Caco-2 (cell line): ENCODE measurements at regions not wholly inside any gene's neighbourhood (a gene's known extent, or its start where the extent isn't known, plus 50 kb on each side); places are given as distances from the start of the nearest gene placed in this dataset.

Source experiments
- BruUV-seq: library from RNA; stranded (reverse); fragments of 400-500 nt; replicated peaks from 2 replicates; lab custom pipeline; 2021; lab: Mats Ljungman, UMichigan
- CTCF ChIA-PET: fragments of 300-600 bp; sonication (Branson Sonifier 250); formaldehyde crosslinking; loops from one replicate; lab custom pipeline; 2022; ENCODE audit warnings: antibody characterized with exemption; lab: Charles Lee
- POLR2A ChIA-PET: fragments of 300-600 bp; sonication (Branson Sonifier 250); formaldehyde crosslinking; loops from one replicate; lab custom pipeline; 2022; ENCODE audit warnings: antibody characterized with exemption; lab: Charles Lee
- DNase-seq, 2 experiments: peaks; one replicate each; pipeline versions ENCODE4 v3.0.0 to v3.0.0-alpha.2; 2020 to 2022
- H3K27me3 ChIP-seq: replicated peaks from 2 replicates; pipeline ENCODE4 v1.6.0; 2011; ENCODE audit warnings: low read length; ENCODE audit not compliant: control insufficient read depth, insufficient read depth
- H3K36me3 ChIP-seq: 2 replicates; pipeline ENCODE4 v1.5.1; 2011; ENCODE audit warnings: low read length; ENCODE audit not compliant: control insufficient read depth, insufficient read depth
- H3K4me1 ChIP-seq: fragments of 250-450 bp; sonication (Bioruptor Pico); 2 replicates; pipeline ENCODE4 v1.5.1; 2020; ENCODE audit warnings: mild to moderate bottlenecking
- H3K4me3 ChIP-seq: 2 replicates; pipeline ENCODE4 v1.5.1; 2011; ENCODE audit warnings: low read depth, mild to moderate bottlenecking, control low read depth, low read length
- H3K9me3 ChIP-seq: fragments of 250-450 bp; sonication (Bioruptor Pico); 2 replicates; pipeline ENCODE4 v1.5.1; 2020; ENCODE audit warnings: mild to moderate bottlenecking, moderate library complexity
- H3K27ac Mint-ChIP-seq: one replicate; pipeline ENCODE4 v1.8.0; 2022; ENCODE audit warnings: mixed read lengths; ENCODE audit not compliant: unreplicated experiment
- H3K27me3 Mint-ChIP-seq: one replicate; pipeline ENCODE4 v1.8.0; 2022; ENCODE audit warnings: mixed read lengths; ENCODE audit not compliant: insufficient read depth, unreplicated experiment
- H3K36me3 Mint-ChIP-seq: one replicate; pipeline ENCODE4 v1.8.0; 2022; ENCODE audit warnings: mild to moderate bottlenecking, mixed read lengths; ENCODE audit not compliant: insufficient read depth, unreplicated experiment
- H3K4me1 Mint-ChIP-seq: one replicate; pipeline ENCODE4 v1.8.0; 2022; ENCODE audit warnings: low read depth, mixed read lengths; ENCODE audit not compliant: unreplicated experiment
- H3K4me3 Mint-ChIP-seq: one replicate; pipeline ENCODE4 v1.8.0; 2022; ENCODE audit warnings: mild to moderate bottlenecking, moderate library complexity, mixed read lengths; ENCODE audit not compliant: unreplicated experiment
- H3K9me3 Mint-ChIP-seq: one replicate; pipeline ENCODE4 v1.8.0; 2022; ENCODE audit warnings: mixed read lengths; ENCODE audit not compliant: unreplicated experiment
- intact Hi-C: fragments of 100-400 bp; cut with micrococcal nuclease; formaldehyde crosslinking; loops from one replicate; pipeline ENCODE4 v1.10.0; 2022; ENCODE audit not compliant: unreplicated experiment
- TF ChIP-seq, protein P1 (sequence below), 2 experiments: fragments of 200-600 bp in 1 of 2; IDR thresholded peaks; 1 replicate in 1 of 2; 2 replicates in 1 of 2; pipeline versions ENCODE4 v1.5.1 to v1.8.0; 2011 to 2022; ENCODE audit warnings: antibody characterized with exemption in 1 of 2, control low read depth in 1 of 2, inconsistent platforms in 1 of 2, low read depth in 1 of 2, low read length in 1 of 2, mild to moderate bottlenecking in 1 of 2, moderate library complexity in 1 of 2; ENCODE audit not compliant: insufficient read depth in 1 of 2, severe bottlenecking in 1 of 2, unreplicated experiment in 1 of 2

DNA sequence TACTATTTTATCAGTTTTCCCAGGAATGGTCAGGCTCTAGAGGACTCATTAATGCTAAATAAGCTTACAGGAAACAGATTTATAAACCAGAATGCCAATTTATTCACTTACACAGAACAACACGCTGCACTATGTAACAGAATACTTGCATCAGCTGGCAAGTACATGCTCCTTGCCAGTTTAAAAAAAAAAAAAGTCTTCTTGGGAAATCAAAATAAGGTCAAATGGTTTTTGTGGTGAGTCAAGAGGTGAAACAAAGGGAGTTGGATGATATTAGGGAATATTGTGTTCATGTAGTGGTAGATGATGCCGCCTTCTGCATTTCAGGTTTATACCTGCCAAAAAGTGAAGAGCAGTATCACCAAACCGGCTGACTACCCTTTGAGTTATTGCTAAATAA, 1322.1 kb upstream of the ZEB2 start:
- Mint-ChIP-seq H3K9me3 (no peaks in the 10 kb centered on the region), H3K4me3 (no peak overlapping the region), H3K27me3 (no peaks in the 10 kb centered on the region), H3K27ac (no peak overlapping the region), H3K4me1 (no peaks in the 10 kb centered on the region), H3K36me3 (no peaks in the 10 kb centered on the region)
- ChIA-PET POLR2A (no interaction called here), CTCF (no interaction called here)
- no peak for DNase-seq
- Histone ChIP-seq H3K27me3 (no peaks in the 10 kb centered on the region), H3K9me3 (no peaks in the 10 kb centered on the region; the same call in 1 of the 2 replicates), H3K4me3 (no peak overlapping the region), H3K4me1 (no peaks in the 10 kb centered on the region), H3K36me3 (no peaks in the 10 kb centered on the region)
- intact Hi-C loops, result no loop called here
- TF ChIP-seq, protein P1, sequence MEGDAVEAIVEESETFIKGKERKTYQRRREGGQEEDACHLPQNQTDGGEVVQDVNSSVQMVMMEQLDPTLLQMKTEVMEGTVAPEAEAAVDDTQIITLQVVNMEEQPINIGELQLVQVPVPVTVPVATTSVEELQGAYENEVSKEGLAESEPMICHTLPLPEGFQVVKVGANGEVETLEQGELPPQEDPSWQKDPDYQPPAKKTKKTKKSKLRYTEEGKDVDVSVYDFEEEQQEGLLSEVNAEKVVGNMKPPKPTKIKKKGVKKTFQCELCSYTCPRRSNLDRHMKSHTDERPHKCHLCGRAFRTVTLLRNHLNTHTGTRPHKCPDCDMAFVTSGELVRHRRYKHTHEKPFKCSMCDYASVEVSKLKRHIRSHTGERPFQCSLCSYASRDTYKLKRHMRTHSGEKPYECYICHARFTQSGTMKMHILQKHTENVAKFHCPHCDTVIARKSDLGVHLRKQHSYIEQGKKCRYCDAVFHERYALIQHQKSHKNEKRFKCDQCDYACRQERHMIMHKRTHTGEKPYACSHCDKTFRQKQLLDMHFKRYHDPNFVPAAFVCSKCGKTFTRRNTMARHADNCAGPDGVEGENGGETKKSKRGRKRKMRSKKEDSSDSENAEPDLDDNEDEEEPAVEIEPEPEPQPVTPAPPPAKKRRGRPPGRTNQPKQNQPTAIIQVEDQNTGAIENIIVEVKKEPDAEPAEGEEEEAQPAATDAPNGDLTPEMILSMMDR (IDR thresholded peaks at IDR 0.05; ENCODE audit: insufficient read depth in 1 of 2, low read depth in 1 of 2, low read length in 1 of 2, severe bottlenecking in 1 of 2, unreplicated experiment in 1 of 2), result no peak
- BruUV-seq, result no TSS peak

DNA sequence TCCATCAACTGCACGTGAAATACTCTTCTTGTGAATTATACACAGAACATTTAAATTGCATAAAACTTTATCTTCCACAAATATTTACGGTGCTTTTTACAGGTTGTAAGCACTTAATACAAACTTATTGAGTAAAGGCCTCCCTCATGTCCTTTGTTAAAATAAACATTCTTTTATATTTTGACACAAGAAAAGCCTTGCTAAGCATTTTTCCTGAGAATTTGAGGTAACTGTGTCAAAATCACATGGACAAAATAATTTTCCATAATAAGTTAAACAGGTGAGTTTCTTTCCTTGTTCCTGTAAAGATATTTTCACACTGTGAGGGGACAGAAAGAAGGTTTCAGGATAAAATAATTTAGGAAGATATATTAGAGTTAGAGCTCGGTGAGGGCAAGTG, 1317.1 kb upstream of the ZEB2 start:
- Mint-ChIP-seq H3K36me3 (no peaks in the 10 kb centered on the region), H3K27me3 (no peaks in the 10 kb centered on the region), H3K4me1 (no peaks in the 10 kb centered on the region), H3K27ac (no peak overlapping the region), H3K9me3 (no peaks in the 10 kb centered on the region), H3K4me3 (no peak overlapping the region)
- H3K9me3 ChIP-seq, result no peaks in the 10 kb centered on the region
- H3K36me3 ChIP-seq, result no peaks in the 10 kb centered on the region
- no peak for DNase-seq
- no TSS peak for BruUV-seq
- no peaks in the 10 kb centered on the region for H3K27me3 ChIP-seq
- no peak overlapping the region for H3K4me3 ChIP-seq
- TF ChIP-seq, protein P1 (IDR thresholded peaks at IDR 0.05; ENCODE audit: insufficient read depth in 1 of 2, low read depth in 1 of 2, low read length in 1 of 2, severe bottlenecking in 1 of 2, unreplicated experiment in 1 of 2), result no peak
- no peaks in the 10 kb centered on the region for H3K4me1 ChIP-seq
- intact Hi-C loops, result no loop called here
- ChIA-PET CTCF (no interaction called here), POLR2A (no interaction called here)

DNA sequence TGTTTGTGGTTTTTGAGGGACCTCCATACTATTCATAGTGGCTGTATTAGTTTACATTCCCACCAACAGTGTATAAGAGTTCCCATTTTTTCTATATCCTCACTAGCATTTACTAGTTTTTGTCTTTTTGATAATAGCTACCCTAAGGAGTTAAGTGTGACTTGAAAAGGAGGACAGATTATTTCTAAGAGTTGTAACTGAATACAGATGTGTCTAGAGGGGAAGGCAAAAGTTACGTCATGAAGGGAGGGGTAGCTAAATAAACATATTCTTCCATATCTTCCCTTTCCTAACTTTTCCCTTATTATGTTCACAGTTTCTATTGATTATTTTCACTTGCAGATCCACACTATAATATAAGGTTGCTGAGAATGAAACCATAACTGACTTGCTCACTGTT, 1315.7 kb upstream of the ZEB2 start:
- CTCF ChIA-PET, result no interaction called here
- H3K36me3 Mint-ChIP-seq, result no peaks in the 10 kb centered on the region

More for the DNA sequence above, 1315.7 kb upstream of the ZEB2 start:
- no peaks in the 10 kb centered on the region for H3K27me3 Mint-ChIP-seq
- no peaks in the 10 kb centered on the region for H3K9me3 Mint-ChIP-seq
- H3K36me3 ChIP-seq, result no peaks in the 10 kb centered on the region
- no peak overlapping the region for H3K27ac Mint-ChIP-seq
- H3K4me3 ChIP-seq, result no peak overlapping the region
- BruUV-seq, result no TSS peak
- intact Hi-C loops, result no loop called here
- H3K4me3 Mint-ChIP-seq, result no peak overlapping the region
- no peaks in the 10 kb centered on the region for H3K27me3 ChIP-seq
- no peaks in the 10 kb centered on the region for H3K4me1 ChIP-seq
- POLR2A ChIA-PET, result no interaction called here
- no peaks in the 10 kb centered on the region for H3K4me1 Mint-ChIP-seq
- no peaks in the 10 kb centered on the region for H3K9me3 ChIP-seq
- DNase-seq, result no peak
- TF ChIP-seq, protein P1 (IDR thresholded peaks at IDR 0.05; ENCODE audit: insufficient read depth in 1 of 2, low read depth in 1 of 2, low read length in 1 of 2, severe bottlenecking in 1 of 2, unreplicated experiment in 1 of 2), result no peak
